ENCODE measurements at regions not wholly inside any gene's neighbourhood (a gene's known extent, or its start where the extent isn't known, plus 50 kb on each side); places are given as distances from the start of the nearest gene placed in this dataset.

DNA sequence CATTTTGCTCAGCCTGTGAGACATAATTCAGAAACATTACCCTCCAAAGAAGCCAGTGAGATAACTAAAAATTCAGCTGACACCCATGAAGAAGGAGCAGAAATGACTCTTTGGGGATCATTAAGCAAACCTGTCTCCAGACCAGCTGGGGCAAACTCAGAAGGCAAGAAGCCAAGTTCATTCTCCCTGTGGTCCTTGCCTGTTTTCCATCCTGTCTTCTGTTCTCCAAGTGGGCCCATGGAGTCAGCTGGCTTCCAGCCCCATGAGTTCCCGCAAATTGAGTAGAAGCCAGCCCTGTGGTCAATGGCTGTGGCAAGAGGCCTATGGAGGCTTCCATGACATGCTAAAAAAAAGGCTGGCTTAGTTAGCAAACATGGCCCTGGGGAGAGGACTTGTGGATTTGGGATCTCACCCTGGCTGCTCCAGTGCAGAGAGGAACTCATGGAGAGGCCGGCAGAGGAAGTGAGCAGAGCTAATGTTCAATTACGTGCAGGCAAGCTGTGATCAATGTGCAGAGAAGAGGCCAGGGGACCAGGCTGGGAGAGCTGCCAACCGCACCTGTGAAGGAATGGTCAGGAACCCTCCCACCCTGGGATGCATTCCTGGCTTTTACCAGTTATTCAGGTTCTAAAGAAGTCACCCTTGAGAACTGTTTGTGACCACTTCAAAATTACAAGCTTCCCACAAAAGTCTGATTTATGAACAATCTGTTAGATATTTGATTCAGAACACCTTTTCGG, 229.1 kb downstream of the TSHZ3 start:
- DNase-seq (ENCODE audit: low spot score) = no peak

DNA sequence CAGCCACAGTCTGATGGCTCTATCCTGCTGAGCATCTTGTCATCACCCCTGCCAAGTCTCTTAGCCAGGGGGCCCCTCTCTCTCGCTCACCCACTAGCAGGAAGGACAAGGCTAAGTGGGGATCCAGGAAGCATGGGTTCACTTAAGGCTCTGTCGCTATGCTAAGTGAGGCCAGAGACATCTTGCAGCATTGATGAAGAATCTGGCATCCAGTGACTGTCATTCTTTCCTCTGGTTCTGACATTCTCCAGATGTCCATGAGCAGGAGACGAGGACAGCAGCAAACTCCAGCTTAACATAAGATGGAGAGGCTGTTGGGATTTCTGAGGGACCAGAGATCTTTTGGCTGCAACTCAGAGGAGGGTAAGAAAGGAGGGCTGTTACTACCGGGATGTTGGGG, 230.2 kb downstream of the TSHZ3 start:
- no peak for DNase-seq (ENCODE audit: low spot score)

DNA sequence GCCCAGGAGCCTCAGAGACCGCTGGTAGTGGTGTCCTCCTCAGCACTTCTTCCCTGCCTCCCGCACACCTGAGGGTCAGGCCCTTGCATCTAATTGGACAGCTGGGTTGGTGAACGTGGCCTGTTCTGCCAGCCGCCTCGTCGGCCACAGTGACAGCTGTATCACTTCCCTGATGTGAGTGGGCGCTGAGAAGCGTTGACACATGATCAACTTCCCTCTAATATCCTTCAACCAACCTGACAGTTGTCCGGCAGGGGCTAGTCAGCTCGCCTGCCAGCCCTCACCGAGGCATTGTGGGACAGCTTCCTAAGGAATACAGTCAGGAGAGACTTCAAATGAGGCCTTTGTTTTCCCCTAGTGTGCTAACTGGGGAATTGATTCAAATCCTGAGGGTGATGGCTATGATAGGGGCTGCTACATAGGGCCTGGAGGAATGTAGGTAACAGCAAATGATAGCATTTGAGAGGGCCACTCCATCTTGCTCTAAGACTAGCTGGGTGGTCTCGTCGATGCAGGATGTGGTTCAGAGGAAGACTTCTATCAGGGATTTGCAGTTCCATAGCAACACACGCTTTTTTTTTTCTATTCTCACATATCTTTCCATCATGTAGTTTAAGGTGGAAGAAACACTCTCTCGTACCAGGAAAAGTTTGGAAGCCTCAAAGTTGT, 230.8 kb downstream of the TSHZ3 start:
- DNase-seq (ENCODE audit: low spot score) = no peak

DNA sequence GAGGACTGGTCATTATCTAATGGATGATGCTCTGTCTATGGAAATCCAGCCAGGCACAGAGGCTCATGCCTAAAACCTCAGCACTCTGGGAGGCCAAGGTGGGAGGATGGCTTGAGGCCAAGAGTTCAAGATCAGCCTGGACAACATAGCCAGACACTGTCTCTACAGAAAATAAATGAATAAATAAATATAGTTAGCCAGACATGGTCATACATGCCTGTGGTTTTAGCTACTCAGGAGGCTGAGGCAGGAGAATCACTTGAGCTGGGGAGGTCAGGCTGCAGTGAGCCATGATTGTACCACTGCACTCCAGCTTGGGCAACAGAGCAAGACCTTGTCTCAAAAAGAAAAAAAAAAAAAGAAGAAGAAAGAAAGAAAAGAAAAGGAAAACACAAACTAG, 234.7 kb downstream of the TSHZ3 start:
- DNase-seq (ENCODE audit: low spot score) = no peak

DNA sequence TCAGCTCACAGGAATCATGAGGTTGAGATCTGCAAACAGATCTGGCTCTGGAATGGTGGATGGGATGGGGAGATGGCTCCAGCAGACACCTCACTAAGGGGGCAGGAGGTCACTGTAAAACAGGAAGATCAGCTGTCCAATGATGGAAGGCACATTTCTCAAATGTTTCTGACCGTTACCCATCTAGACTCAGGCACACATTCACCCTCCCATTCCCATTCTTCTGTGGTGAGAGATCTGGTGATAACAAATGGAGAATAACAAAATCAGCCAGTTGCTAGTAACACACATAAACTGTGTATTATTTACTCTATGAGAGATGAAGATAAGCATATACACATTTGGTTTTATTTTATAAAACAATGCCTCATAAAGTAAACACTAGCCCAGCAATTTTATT, 235.9 kb downstream of the TSHZ3 start:
- DNase-seq (ENCODE audit: low spot score) = peak; percentile 22

DNA sequence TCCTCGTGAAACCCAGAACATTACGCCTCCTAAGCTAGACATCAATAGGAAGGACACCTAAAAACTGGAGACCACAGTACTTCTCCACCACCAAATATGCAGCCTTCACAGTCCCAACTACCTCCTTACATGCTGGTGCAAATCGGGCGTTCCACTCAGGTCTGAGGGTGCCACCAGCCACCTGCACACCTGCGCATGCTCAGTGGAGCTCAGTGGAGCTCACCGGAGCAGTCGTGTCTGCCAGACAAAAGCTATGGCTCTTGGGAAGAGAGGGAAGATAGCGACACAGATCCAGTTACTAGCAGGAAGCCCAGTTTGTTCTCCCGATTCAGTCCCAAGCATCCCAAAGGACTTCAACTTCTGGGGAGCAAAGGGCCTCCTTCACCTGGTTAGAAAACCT, 237.1 kb downstream of the TSHZ3 start:
- DNase-seq (ENCODE audit: low spot score) = no peak

DNA sequence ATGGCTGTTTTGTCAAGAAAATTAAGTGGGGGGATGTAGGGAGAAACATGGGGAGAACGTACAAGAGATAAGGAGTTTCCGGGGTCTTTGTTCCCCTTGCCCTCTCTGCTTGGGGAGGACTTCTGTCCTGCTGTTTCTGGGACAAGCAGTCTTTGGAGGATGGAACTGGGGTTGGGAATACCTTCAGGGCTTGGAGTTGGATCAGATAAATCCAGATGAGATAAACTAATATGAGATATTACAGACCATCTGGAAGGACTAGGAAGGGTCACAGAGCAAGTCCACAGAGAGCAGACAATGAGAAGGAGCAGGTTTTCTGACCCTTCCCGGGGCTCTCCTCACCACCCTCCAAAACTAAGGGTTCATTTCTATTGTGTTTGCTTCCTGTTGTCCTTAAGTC, 237.5 kb downstream of the TSHZ3 start:
- DNase-seq (ENCODE audit: low spot score) = no peak

DNA sequence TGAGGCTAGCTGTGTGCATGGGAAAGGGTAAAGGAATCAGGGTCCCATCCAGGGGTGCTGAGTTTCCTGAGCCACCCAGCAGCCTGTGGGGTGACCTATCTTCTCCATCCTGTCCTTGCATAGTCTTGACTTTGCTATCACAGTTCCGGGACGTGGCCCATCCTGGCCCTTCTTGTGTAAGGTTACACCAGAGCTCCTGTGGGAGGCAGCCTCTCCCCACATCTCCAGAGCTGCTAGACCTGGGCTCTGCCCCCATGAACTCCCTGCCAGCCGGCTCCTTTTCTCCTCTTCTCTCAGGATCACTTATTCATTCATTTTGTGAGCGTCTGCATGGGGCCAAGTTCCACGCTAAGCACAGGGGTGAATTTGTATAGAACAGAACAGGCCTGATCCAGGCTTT, 238.9 kb downstream of the TSHZ3 start:
- peak; percentile 65 for DNase-seq (ENCODE audit: low spot score)

DNA sequence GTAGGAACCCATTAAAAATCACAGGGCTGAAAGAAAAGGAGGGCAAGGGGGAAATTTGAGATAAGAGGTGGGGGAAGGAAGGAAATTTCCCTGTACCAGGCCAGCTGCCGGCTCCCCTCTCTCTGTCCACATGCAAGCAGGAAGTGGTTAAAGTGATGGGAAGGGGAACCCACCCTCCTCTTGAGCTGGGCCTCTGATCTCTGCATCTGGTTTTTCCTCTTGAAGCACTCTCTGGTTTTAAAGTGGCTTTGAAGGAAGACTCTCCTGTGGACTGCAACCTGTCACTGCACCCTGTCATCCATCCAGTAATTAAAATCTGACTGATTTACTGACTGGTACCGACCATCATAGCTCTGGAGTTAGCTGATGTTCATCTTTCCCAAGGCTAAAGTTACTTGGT, 239.6 kb downstream of the TSHZ3 start:
- DNase-seq (ENCODE audit: low spot score) = no peak

DNA sequence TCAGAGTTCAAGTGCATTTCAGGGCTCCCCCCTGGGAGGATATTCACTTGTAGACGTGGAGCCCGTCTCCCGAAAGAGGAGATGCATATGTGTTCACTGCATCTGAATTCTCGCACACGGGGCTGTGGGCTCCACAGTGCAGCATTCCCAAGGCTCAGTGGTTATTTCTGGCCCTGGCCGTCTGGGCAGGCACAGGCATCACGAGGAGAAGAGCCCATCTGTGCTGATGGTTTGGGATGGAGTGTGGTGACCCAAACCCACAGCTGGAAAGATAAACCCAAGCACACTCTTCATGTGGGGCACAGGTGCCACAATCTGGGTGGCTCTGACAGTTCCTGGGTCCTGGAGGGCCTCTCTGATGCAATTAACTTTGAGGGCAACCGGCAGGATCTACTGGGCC, 242.1 kb downstream of the TSHZ3 start:
- no peak for DNase-seq (ENCODE audit: low spot score)

DNA sequence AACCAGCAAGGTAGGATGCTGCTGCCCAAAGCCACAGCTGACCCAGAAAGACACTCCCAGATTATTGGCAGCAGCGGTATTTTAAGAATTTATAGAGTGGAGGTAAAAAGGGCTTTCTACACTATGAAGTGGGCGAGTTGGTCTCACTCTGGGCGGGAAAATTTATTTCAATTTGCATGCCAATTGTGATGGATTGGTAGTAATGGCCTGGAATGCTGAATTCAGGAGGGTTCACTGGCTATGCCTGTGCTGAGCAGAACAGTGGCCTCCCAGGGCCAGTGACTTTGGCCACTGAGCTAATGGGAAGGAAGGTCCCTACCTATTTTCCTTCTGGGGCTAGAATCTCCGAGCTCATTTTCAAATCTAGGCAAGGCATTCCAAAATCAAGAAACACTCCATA, 243.5 kb downstream of the TSHZ3 start:
- DNase-seq (ENCODE audit: low spot score) = no peak

DNA sequence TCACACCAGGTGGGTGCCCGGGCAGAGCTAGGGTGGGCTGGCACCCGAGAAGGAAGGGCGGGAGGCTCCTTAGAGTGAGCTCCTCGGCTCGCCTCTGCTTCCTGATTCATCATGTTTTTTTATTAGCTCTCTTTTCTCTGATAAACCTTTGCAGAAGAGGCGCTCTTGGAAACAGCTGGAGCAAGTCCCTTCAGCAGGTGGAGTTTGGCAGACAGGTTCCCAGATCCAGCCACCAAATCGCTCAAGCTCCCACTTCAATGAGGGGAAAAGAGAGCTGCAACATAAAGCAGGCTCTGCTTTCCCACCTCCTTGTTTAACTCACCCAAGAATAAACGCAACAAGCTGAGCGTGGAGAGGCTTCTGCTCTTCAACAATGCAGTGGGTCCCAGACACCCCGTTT, 244.8 kb downstream of the TSHZ3 start:
- no peak for DNase-seq (ENCODE audit: low spot score)

DNA sequence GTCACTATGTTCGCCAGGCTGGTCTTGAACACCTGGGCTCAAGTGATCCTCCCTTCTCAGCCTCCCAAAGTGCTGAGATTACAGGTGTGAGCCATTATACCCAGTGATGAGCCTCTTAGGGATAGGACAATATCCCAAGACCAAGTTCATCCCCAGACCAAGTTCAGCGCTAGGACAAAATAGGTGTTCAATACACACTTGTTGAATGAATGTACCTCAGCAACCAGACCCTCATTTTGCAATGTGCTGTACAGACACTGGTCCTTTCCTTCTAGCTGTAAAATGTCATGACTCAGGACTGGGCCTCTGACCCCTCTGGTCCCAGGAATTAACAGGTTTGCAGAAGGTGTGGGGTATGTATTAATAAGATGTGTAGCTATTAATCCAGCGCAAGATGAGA, 246.0 kb downstream of the TSHZ3 start:
- no peak for DNase-seq (ENCODE audit: low spot score)

DNA sequence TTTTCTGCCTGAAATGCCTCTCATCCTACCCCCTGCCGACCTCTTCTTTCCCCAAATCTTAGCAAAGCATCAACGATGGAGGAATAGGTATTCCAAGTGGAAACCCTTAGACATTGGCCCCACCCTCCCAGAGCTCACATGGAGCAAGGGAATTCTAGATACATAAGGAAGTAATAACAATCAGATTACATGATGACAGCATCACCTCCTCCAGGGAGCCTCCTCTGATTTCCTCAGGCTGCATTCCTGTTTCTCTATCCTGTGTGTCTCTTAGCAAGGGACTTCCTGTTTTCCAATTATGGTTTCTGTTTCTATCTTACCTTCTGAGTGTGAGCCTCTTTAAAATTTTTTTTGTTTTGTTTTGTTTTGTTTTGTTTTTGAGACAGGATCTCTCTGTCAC, 246.6 kb downstream of the TSHZ3 start:
- no peak for DNase-seq (ENCODE audit: low spot score)

DNA sequence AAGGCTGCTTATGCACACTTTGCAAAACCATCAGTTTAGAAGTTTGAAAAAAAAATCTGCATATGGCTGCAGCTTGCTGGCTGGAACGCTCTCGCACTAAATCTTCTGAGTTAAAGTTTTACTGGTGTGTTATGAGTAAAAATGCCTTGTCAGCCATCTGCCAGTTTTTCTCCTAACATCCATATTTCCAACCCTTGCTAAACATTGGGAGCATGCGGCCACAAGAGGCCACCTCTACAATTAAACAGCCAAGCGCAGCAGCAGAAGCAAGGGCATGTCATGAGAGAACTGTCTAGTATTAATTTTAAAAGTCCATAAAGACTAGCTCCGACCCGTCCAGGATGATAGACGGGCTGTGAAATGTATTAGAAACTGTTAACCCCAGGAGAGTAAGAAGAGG, 248.3 kb downstream of the TSHZ3 start:
- no peak for DNase-seq (ENCODE audit: low spot score)

DNA sequence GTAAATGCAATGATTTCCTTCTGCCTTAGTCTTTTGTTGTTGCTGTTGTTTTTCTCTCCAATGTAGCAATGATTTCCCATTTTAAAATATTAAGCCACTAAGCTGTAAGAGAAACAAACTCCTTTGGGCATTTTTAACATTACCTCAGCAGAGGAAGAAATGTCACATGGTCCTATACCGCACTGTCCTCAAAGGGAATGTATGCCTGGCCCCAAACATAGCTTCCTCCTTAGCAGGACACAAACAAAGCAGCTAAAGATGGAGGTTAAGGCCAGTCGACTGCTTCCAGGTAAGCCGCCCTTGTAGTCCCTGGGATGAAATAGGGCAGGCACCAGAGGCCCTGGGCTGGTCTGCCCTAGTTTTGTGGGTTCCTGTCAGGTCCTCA, 249.0 kb downstream of the TSHZ3 start:
- no peak for DNase-seq (ENCODE audit: low spot score)

DNA sequence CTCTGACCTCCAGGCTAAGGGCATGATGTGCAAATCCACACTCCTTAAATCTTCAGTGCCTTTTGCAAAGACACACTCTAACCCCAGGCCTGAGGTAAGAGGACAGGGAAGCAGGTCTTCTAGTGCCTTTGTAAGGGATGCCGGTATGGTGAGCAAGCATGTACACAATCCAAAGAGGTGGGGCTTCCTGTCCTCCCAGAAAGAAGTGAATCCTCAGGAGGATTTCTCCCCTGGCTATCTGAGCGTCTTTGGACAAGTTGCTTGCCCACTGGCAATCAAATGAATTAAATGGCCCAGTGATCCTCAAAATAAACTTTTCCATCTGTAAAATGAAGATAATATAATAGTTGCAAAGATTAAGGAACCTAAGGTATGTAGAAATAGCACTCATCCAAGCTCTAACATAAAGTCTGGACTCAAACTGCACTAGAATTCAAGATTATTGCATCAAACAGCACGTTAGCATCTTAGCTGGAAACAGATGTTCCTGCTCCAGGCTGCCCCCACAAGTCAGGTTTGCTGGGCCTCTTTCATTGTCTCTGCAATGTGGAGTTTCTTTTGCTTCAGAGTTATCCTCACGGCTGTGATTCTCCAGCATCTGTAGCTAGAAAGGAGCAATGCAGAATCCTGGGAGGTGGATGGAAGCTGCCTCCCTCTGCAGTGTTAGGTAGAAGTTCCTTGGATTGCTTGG, 249.6 kb downstream of the TSHZ3 start:
- no peak for DNase-seq (ENCODE audit: low spot score)

DNA sequence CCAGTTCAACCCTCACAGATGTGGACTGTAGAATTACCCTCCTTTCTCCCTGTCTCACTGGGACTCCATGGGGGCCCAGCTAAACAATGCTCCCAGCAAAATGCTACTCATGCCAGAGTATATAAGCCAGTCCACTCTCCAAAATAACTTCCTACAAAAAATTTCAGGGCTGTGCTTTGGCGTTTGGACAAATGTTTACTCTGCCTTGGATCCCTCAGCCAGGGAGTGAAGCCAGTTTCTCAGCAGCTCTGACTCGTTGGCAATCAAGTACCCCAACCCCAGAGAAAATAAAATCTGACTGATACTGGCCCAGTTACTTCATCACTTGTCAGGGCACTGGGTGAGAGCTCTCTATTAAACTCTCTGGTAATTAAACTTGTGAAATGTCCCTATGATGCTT, 250.4 kb downstream of the TSHZ3 start:
- no peak for DNase-seq (ENCODE audit: low spot score)

DNA sequence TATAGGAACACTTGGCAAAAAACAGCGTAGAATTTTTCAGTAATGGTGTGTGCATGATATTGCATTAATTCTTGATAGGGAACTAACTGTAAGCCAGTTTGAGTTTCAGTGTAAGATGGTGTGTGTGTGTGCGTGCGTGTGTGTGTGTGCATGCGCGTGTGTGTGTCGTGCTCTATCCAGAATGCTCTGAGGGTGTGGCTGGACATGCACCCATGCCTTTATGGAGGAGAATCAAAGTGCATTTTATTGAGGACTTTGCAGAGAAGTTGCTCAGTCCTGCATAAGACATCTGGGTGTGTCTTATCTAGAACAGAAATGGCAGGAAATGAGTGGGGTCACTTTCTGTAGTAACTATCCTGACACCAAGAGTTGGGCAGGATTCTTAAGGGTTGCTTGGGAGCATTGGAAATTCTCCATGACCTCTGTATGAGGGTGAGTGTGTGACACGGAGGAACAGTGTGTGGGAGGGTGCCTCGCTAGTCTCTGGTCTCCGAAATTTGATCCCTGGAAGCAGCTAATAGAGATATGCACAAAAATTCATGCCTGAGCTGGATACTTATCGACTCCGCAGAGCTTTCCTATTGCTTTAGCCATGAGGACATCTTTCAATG, 252.2 kb downstream of the TSHZ3 start:
- DNase-seq (ENCODE audit: low spot score) = no peak

DNA sequence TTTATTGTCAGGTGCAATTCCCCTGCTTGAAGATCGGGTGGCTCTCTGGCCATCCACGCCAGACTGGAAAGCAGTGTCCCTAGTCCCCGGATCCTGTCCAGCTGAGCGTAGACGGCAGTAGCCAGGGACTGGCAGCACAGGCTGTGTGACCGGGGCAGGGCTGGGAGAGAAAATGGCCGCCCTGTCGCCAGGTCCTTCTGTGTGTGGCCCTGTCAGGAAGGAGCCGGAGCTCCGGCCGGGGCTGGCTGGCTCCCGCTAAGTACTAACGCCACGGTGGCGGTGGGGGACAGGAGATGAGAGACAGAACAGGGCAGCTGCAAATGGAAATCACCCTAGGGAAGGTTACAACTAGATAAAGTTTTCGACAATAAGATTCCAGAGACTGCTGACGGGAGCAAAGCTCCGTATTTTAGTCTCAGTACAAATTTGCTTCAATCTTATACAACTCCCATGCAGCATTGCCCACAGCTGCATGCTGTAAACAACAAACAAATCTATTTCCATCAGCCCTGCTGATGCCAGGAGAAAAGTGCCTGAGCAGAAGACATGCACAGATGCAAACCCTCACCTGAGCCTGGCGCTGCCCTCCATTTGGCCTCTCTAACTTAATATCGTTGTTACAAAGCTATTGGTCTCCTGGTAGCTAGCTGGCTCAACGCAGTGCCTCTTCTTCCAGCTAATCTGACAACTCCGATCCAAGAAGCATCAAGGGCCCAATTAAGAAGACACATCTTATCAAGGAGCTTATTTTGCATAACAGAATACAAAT, 253.0 kb downstream of the TSHZ3 start:
- DNase-seq (ENCODE audit: low spot score) = no peak

DNA sequence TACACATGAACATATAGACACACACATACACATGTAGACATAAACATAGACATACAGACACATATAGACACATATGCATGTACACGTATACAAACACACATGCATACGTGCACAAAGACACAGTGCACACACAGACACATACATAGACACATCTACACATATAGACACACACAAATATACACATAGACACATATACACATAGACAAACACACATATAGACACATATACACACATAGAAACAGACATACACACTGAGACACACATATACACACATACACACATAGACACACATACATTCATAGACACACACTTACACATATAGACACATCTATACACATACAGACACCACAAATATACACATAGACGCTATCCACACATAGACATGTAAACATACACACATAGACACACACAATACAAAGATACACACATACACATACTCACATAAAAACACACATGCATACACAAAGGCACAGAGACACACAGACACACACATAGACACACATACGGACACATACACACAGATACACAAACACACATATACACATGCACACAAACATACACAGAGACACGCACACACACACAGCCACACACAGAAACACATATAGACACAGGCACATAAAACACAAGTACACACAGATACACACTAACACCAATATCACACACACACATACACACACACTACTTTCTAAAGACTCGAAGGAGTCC, 254.0 kb downstream of the TSHZ3 start:
- DNase-seq (ENCODE audit: low spot score) = no peak

DNA sequence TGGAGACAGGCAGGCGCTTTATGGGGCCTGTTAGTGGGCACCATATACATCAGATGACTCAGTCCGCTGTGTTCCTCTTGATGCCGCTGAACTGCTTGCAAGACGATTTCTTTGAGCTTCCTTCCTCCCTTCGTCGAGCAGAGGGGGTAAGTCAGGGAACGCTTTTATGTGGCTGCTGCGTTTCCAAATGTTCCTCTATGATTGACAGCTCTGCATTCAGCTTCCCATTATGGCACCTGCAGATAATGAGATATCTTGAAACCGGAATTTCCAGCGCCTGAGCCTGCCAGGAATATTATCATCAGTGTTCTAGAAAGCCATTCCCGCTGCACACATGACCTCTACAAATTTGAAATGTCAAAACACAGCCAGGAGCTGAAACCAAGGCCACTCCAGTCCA, 257.0 kb downstream of the TSHZ3 start:
- DNase-seq (ENCODE audit: low spot score) = no peak
